OCI-LY1 (cell line): ENCODE measurements at regions not wholly inside any gene's neighbourhood (a gene's known extent, or its start where the extent isn't known, plus 50 kb on each side); places are given as distances from the start of the nearest gene placed in this dataset.

Source experiments
- H2AFZ ChIP-seq: fragments of 200-600 bp; sonication (generic), shearing (Covaris generic); 2 replicates; pipeline ENCODE4 v1.6.0; 2014; ENCODE audit warnings: antibody characterized with exemption, mild to moderate bottlenecking, low read length
- H3F3A ChIP-seq: fragments of 200-600 bp; sonication (generic), shearing (Covaris generic); 2 replicates; pipeline ENCODE4 v1.6.0; 2014; ENCODE audit warnings: mild to moderate bottlenecking, antibody characterized with exemption, low read length, moderate library complexity; ENCODE audit not compliant: insufficient read depth
- H3K27ac ChIP-seq: fragments of 200-600 bp; sonication (generic); 2 replicates; pipeline ENCODE4 v1.5.1; 2014; ENCODE audit warnings: low read length, mixed run types, mild to moderate bottlenecking, low read depth; ENCODE audit not compliant: poor library complexity, severe bottlenecking
- H3K27me3 ChIP-seq: fragments of 200-600 bp; sonication (generic); 2 replicates; pipeline ENCODE4 v1.6.0; 2014; ENCODE audit warnings: antibody characterized with exemption, mild to moderate bottlenecking, low read length, moderate library complexity; ENCODE audit not compliant: insufficient read depth
- H3K36me3 ChIP-seq: fragments of 200-600 bp; sonication (generic); 2 replicates; pipeline ENCODE4 v1.6.1; 2014; ENCODE audit warnings: mild to moderate bottlenecking, antibody characterized with exemption, low read length, moderate library complexity, mixed read lengths; ENCODE audit not compliant: insufficient read depth
- H3K4me1 ChIP-seq: fragments of 200-600 bp; sonication (generic); 2 replicates; pipeline ENCODE4 v1.5.1; 2014; ENCODE audit warnings: mild to moderate bottlenecking, low read length, moderate library complexity; ENCODE audit not compliant: insufficient read depth, severe bottlenecking
- H3K4me2 ChIP-seq: fragments of 200-600 bp; sonication (generic), shearing (Covaris generic); 2 replicates; pipeline ENCODE4 v1.6.1; 2014; ENCODE audit warnings: low read length
- H3K4me3 ChIP-seq: fragments of 200-600 bp; sonication (generic); 2 replicates; pipeline ENCODE4 v1.5.1; 2014; ENCODE audit warnings: low read length, low read depth, mild to moderate bottlenecking, mixed read lengths; ENCODE audit not compliant: poor library complexity, severe bottlenecking
- H3K79me2 ChIP-seq: fragments of 200-600 bp; shearing (Covaris generic); 2 replicates; pipeline ENCODE4 v1.6.1; 2016; ENCODE audit warnings: mixed run types, low read length, mixed read lengths; ENCODE audit not compliant: insufficient read depth
- H3K9ac ChIP-seq: fragments of 200-600 bp; sonication (generic), shearing (Covaris generic); 2 replicates; pipeline ENCODE4 v1.6.1; 2014; ENCODE audit warnings: mild to moderate bottlenecking, low read length, mixed read lengths
- H3K9me2 ChIP-seq: fragments of 200-600 bp; sonication (generic), shearing (Covaris generic); 2 replicates; pipeline ENCODE4 v1.6.1; 2014; ENCODE audit warnings: low read depth, mild to moderate bottlenecking, low read length, mixed read lengths
- H3K9me3 ChIP-seq: fragments of 200-600 bp; shearing (Covaris generic); 2 replicates; pipeline ENCODE4 v1.6.1; 2014; ENCODE audit warnings: low read length, mixed read lengths
- H4K20me1 ChIP-seq: fragments of 200-600 bp; sonication (generic), shearing (Covaris generic); 2 replicates; pipeline ENCODE4 v1.6.0; 2016; ENCODE audit warnings: mild to moderate bottlenecking, low read length; ENCODE audit not compliant: insufficient read depth
- EZH2 ChIP-seq: fragments of 200-600 bp; sonication (generic), shearing (Covaris generic); IDR thresholded peaks from 2 replicates; pipeline ENCODE4 v1.8.0; 2017; ENCODE audit warnings: borderline replicate concordance, mixed run types, mild to moderate bottlenecking, antibody characterized with exemption, low read length, moderate library complexity, mixed read lengths
- TF ChIP-seq, protein P1 (sequence below): fragments of 200-600 bp; sonication (generic), shearing (Covaris generic); IDR thresholded peaks from 2 replicates; pipeline ENCODE4 v1.5.1; 2017; ENCODE audit warnings: mild to moderate bottlenecking, antibody characterized with exemption, low read length, moderate library complexity, mixed read lengths

DNA sequence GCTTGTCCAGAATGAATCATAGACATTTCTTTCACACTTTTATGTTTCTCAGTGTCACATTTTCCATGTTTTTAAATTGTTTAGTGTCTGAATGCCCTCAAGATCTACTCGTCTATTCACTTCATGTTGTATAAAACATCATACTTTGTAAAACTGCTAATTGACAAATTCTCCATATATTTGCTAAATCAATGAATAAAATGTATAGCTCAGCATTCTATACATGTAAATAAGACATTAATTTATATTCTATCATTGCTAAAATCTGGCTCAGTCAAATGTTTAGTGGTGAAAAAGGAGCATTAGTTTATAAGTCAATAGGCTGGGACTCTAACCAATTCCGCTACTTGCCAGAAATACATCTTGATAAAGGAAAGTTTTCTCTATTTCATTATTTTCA is 379.6 kb downstream of the NAF1 start:
- Histone ChIP-seq H3K9me2 (no peaks in the 10 kb centered on the region), H3K27me3 (no peaks in the 10 kb centered on the region), H3K9ac (no peak overlapping the region), H3K4me2 (no peak overlapping the region), H3K79me2 (no peaks in the 10 kb centered on the region), H4K20me1 (no peaks in the 10 kb centered on the region), H3K4me3 (no peak overlapping the region), H3K27ac (no peak overlapping the region), H3K36me3 (no peaks in the 10 kb centered on the region), H3K4me1 (no peaks in the 10 kb centered on the region), H3F3A (no peaks in the 10 kb centered on the region), H3K9me3 (no peaks in the 10 kb centered on the region), H2AFZ (no peak overlapping the region)
- no peak for TF ChIP-seq EZH2
- TF ChIP-seq, protein P1, sequence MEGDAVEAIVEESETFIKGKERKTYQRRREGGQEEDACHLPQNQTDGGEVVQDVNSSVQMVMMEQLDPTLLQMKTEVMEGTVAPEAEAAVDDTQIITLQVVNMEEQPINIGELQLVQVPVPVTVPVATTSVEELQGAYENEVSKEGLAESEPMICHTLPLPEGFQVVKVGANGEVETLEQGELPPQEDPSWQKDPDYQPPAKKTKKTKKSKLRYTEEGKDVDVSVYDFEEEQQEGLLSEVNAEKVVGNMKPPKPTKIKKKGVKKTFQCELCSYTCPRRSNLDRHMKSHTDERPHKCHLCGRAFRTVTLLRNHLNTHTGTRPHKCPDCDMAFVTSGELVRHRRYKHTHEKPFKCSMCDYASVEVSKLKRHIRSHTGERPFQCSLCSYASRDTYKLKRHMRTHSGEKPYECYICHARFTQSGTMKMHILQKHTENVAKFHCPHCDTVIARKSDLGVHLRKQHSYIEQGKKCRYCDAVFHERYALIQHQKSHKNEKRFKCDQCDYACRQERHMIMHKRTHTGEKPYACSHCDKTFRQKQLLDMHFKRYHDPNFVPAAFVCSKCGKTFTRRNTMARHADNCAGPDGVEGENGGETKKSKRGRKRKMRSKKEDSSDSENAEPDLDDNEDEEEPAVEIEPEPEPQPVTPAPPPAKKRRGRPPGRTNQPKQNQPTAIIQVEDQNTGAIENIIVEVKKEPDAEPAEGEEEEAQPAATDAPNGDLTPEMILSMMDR: no peak

DNA sequence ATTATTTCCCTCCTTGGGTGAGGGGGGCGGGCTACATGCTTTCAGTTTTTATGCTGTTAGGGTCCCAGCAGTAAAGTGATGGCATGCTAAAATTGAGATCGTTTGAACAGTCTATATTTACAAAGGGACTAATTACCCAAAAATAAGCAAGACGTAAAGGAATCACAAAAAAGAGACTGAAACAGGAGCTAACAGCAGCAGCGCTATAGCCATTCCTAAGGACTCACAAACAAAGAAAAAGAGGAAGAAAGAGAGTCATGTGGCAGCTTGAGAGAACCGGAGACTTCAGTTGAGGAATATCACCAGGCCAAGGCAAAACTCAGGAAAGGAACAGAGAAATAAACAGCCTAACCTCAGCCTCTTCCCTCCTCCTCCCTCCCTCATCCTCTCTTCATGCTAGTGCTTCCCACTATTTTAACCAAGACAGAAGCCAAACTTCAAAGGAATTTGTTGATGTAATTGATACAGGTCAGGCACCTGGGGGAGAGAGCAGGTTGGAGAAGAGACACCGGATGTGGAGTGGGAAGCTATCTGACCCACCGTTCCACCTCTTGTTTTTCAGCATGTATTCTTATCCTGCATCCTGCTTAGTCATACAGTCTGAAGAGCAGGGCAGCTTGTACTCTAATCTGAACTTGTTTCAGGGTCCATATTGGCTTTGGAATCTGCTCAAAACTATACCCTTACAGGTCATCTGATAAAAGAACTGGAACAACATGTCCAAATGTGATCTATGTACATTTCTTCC is 383.7 kb downstream of the NAF1 start:
- Histone ChIP-seq H3F3A (no peaks in the 10 kb centered on the region), H3K4me1 (no peaks in the 10 kb centered on the region), H4K20me1 (no peaks in the 10 kb centered on the region), H3K9me3 (no peaks in the 10 kb centered on the region), H3K4me2 (no peak overlapping the region), H2AFZ (no peak overlapping the region), H3K36me3 (no peaks in the 10 kb centered on the region), H3K27ac (no peak overlapping the region), H3K9ac (no peak overlapping the region), H3K9me2 (no peaks in the 10 kb centered on the region), H3K27me3 (no peaks in the 10 kb centered on the region), H3K4me3 (no peak overlapping the region), H3K79me2 (no peaks in the 10 kb centered on the region)
- TF ChIP-seq EZH2: no peak
- TF ChIP-seq, protein P1: no peak

DNA sequence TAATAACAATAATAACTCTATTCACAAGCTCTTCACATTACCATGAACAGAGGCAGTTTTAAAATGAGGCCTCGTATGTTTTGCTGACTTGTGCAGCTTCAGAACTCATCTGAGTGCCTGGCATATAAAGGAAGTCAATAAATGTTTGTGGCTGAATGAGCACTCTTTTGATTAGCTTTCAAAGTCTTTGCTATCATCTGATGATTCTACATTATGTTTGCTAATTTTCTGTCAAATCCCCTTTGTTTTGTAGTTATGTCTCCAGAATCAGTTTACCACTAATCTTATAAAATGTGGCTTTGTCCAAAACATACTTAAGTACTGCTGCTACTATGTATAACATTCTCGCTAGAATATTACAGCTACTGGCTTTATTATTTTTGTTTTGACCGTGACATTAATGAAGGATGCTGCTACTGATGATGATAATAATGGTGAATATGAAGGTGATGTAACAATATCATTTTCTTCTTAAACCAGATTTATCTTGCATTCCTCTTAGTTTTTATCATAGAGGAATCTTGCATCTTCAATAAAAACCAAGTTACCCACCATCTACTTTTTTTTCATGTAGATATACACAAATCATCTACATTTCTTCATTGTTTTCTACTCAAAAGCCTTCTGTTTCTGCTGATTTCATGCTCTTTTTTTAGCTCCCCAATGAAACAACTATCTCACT is 384.5 kb downstream of the NAF1 start:
- TF ChIP-seq, protein P1: no peak
- TF ChIP-seq EZH2: no peak

More for the DNA sequence above, 384.5 kb downstream of the NAF1 start:
- H3K79me2 ChIP-seq: no peaks in the 10 kb centered on the region
- no peak overlapping the region for H3K4me3 ChIP-seq
- H3K9me3 ChIP-seq: no peaks in the 10 kb centered on the region
- H3K36me3 ChIP-seq: no peaks in the 10 kb centered on the region
- H3K9ac ChIP-seq: no peak overlapping the region
- H4K20me1 ChIP-seq: no peaks in the 10 kb centered on the region; the same call in 1 of the 2 replicates
- no peaks in the 10 kb centered on the region for H3K9me2 ChIP-seq
- no peaks in the 10 kb centered on the region for H3K4me1 ChIP-seq
- no peak overlapping the region for H3K27ac ChIP-seq
- no peaks in the 10 kb centered on the region for H3F3A ChIP-seq
- no peaks in the 10 kb centered on the region for H3K27me3 ChIP-seq
- no peak overlapping the region for H3K4me2 ChIP-seq
- no peak overlapping the region for H2AFZ ChIP-seq
